HCT116 (cell line): ENCODE measurements at regions not wholly inside any gene's neighbourhood (a gene's known extent, or its start where the extent isn't known, plus 50 kb on each side); places are given as distances from the start of the nearest gene placed in this dataset.

Source experiments
- ATAC-seq: fragments of 200-7000 bp; cut with Tn5 transposase; 2 replicates; pipeline ENCODE4 v1.9.1; 2020; ENCODE audit warnings: mild to moderate bottlenecking, moderate library complexity
- BruUV-seq: library from RNA; stranded (reverse); fragments of 400-500 nt; replicated peaks from 2 replicates; lab custom pipeline; 2021; lab: Mats Ljungman, UMichigan
- CTCF ChIA-PET: fragments of 300-600 bp; sonication (Branson Sonifier 250); formaldehyde crosslinking; loops from one replicate; lab custom pipeline; 2021; ENCODE audit warnings: antibody characterized with exemption; lab: Charles Lee
- POLR2A ChIA-PET: fragments of 300-600, 350-600 bp; sonication (Branson Sonifier 250); formaldehyde crosslinking; loops from one replicate; lab custom pipeline; 2021; ENCODE audit warnings: antibody characterized with exemption; lab: Charles Lee
- RAD21 ChIA-PET, 2 experiments: fragments of 300-600 bp; sonication (Branson Sonifier 250); formaldehyde crosslinking; loops; one replicate each; lab custom pipeline; 2023; ENCODE audit warnings: low total read pairs in 2 of 2; ENCODE audit not compliant: uncharacterized antibody in 2 of 2, unreplicated experiment in 2 of 2, low non-redundant PET in 1 of 2; lab: Charles Lee
- DNase-seq: peaks from one replicate; pipeline ENCODE4 v3.0.0-alpha.2; 2010; ENCODE audit warnings: low read depth, low spot score
- H2AFZ ChIP-seq: fragments of 200-600 bp; shearing (Covaris generic), sonication (generic); 2 replicates; pipeline ENCODE4 v1.6.1; 2017; ENCODE audit warnings: low read depth, mixed run types, mixed read lengths, antibody characterized with exemption, low read length; ENCODE audit not compliant: poor library complexity, severe bottlenecking
- H3K27ac ChIP-seq: 2 replicates; pipeline ENCODE4 v1.5.1; 2012; ENCODE audit warnings: low read depth, low read length
- H3K27me3 ChIP-seq: fragments of 200-600 bp; sonication (generic); 2 replicates; pipeline ENCODE4 v1.6.1; 2016; ENCODE audit warnings: mixed run types, low read length, mixed read lengths; ENCODE audit not compliant: insufficient read depth
- H3K36me3 ChIP-seq, 2 experiments: fragments of 200-500 bp in 1 of 2; fragments of 200-600 bp in 1 of 2; sonication (Bioruptor generic) in 1 of 2; sonication (generic) in 1 of 2; 2 replicates each; pipeline versions ENCODE4 v1.5.1 to v1.6.1; 2014 to 2016; ENCODE audit warnings: low read length in 2 of 2, inconsistent platforms in 1 of 2, mixed read lengths in 1 of 2, mixed run types in 1 of 2; ENCODE audit not compliant: insufficient read depth in 2 of 2, control insufficient read depth in 1 of 2
- H3K4me1 ChIP-seq, 2 experiments: fragments of 200-600 bp in 1 of 2; sonication (generic) in 1 of 2; 2 replicates each; pipeline versions ENCODE4 v1.5.1 to v1.6.1; 2012 to 2017; ENCODE audit warnings: low read length in 2 of 2, inconsistent platforms in 1 of 2, mild to moderate bottlenecking in 1 of 2, mixed read lengths in 1 of 2, mixed run types in 1 of 2, moderate library complexity in 1 of 2; ENCODE audit not compliant: insufficient read depth in 2 of 2, control insufficient read depth in 1 of 2
- H3K4me2 ChIP-seq: fragments of 200-600 bp; sonication (generic); 2 replicates; pipeline ENCODE4 v1.6.1; 2017; ENCODE audit warnings: mixed run types, low read length, mixed read lengths
- H3K4me3 ChIP-seq, 2 experiments: fragments of 200-600 bp in 1 of 2; sonication (generic) in 1 of 2; replicated peaks in 1 of 2; 2 replicates each; pipeline ENCODE4 v1.5.1; 2011 to 2016; ENCODE audit warnings: low read length in 2 of 2, control low read depth in 1 of 2, low read depth in 1 of 2, mild to moderate bottlenecking in 1 of 2, mixed read lengths in 1 of 2, mixed run types in 1 of 2
- H3K79me2 ChIP-seq: fragments of 200-600 bp; sonication (generic); 2 replicates; pipeline ENCODE4 v1.6.1; 2017; ENCODE audit warnings: mild to moderate bottlenecking, mixed run types, low read length, moderate library complexity, mixed read lengths; ENCODE audit not compliant: insufficient read depth
- H3K9ac ChIP-seq: fragments of 200-600 bp; sonication (generic); 2 replicates; pipeline ENCODE4 v1.6.1; 2016; ENCODE audit warnings: low read length, mixed read lengths
- H3K9me2 ChIP-seq: fragments of 200-600 bp; sonication (generic), shearing (Covaris generic); 2 replicates; pipeline ENCODE4 v1.6.1; 2017; ENCODE audit warnings: mixed run types, mild to moderate bottlenecking, moderate library complexity; ENCODE audit not compliant: insufficient read depth
- H3K9me3 ChIP-seq, 2 experiments: fragments of 200-500 bp in 1 of 2; fragments of 200-600 bp in 1 of 2; sonication (Bioruptor generic) in 1 of 2; sonication (generic) in 1 of 2; 2 replicates each; pipeline ENCODE4 v1.6.1; 2014 to 2017; ENCODE audit warnings: low read length in 2 of 2, mixed read lengths in 2 of 2, inconsistent platforms in 1 of 2, low read depth in 1 of 2, mild to moderate bottlenecking in 1 of 2, mixed run types in 1 of 2, moderate library complexity in 1 of 2; ENCODE audit not compliant: control insufficient read depth in 1 of 2, insufficient read depth in 1 of 2
- H4K20me1 ChIP-seq: fragments of 200-600 bp; sonication (generic), shearing (Covaris generic); 2 replicates; pipeline ENCODE4 v1.6.1; 2017; ENCODE audit warnings: mixed run types, mild to moderate bottlenecking, moderate library complexity; ENCODE audit not compliant: insufficient read depth
- CTCF ChIP-seq, 3 experiments: fragments of 200-600 bp in 1 of 3; sonication (generic) in 1 of 3; IDR thresholded peaks in 2 of 3; conservative IDR thresholded peaks in 1 of 3; 2 replicates each; pipeline ENCODE4 v1.5.1; 2012 to 2017; ENCODE audit warnings: low read depth in 2 of 3, low read length in 2 of 3, antibody characterized with exemption in 1 of 3, borderline replicate concordance in 1 of 3, control low read depth in 1 of 3, mild to moderate bottlenecking in 1 of 3, mixed read lengths in 1 of 3, mixed run types in 1 of 3, moderate library complexity in 1 of 3; ENCODE audit not compliant: insufficient read depth in 1 of 3
- EGR1 ChIP-seq: IDR thresholded peaks from 2 replicates; pipeline ENCODE4 v1.6.1; 2012; ENCODE audit warnings: low read depth
- EZH2 ChIP-seq: fragments of 200-600 bp; sonication (generic); IDR thresholded peaks from 2 replicates; pipeline ENCODE4 v1.6.1; 2017; ENCODE audit warnings: antibody characterized with exemption, mixed run types
- EZH2phosphoT487 ChIP-seq: fragments of 200-600 bp; IDR thresholded peaks from 2 replicates; pipeline ENCODE4 v1.6.1; 2018; ENCODE audit warnings: antibody characterized with exemption, borderline replicate concordance
- FOSL1 ChIP-seq: IDR thresholded peaks from 2 replicates; pipeline ENCODE4 v1.6.1; 2012; ENCODE audit warnings: low read depth
- JUND ChIP-seq: IDR thresholded peaks from 2 replicates; pipeline ENCODE4 v1.6.1; 2012
- RAD21 ChIP-seq: IDR thresholded peaks from 2 replicates; pipeline ENCODE4 v1.6.1; 2012; ENCODE audit warnings: low read depth, mild to moderate bottlenecking
- SP1 ChIP-seq: IDR thresholded peaks from 2 replicates; pipeline ENCODE4 v1.6.1; 2012; ENCODE audit warnings: low read depth
- YY1 ChIP-seq: IDR thresholded peaks from 2 replicates; pipeline ENCODE4 v1.6.1; 2011; ENCODE audit warnings: low read length, low read depth, moderate library complexity, mild to moderate bottlenecking; ENCODE audit not compliant: insufficient replicate concordance; ENCODE audit errors: extremely low read depth
- ZFX ChIP-seq: fragments of 450-650 bp; IDR thresholded peaks from 2 replicates; pipeline ENCODE4 v1.6.1; 2017
- ZNF274 ChIP-seq: fragments of 200-500 bp; sonication (Bioruptor generic); IDR thresholded peaks from 2 replicates; pipeline ENCODE4 v1.6.1; 2014; ENCODE audit warnings: mild to moderate bottlenecking, low read depth, low read length, inconsistent platforms
- intact Hi-C: fragments of 100-400 bp; cut with micrococcal nuclease; formaldehyde crosslinking; loops from 2 replicates; pipeline ENCODE4 v1.10.0; 2022
- TF ChIP-seq, protein P1 (sequence below): IDR thresholded peaks from 2 replicates; pipeline ENCODE4 v1.6.1; 2012

DNA sequence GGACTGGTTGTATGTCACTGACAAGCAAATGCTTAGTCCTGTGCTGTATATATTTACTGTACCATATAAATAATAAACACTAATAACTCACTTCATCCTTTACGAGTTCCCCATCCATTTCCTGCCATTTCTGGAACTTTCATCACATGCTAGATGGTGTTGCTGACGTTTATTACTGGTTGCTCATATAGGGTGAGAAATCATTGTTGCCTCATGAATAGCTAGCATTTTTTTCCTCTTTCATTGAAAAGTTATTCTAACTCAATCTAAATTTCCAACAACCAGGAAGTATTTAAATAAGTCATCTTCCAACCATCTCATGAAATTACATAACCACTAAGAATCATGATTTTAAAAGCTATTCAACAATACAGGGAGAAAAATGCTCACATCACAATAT lies 88.6 kb upstream of the RCN1 start:
- H3K79me2 ChIP-seq = no peaks in the 10 kb centered on the region
- H4K20me1 ChIP-seq = no peaks in the 10 kb centered on the region
- ATAC-seq (no peak), DNase-seq (no peak)
- no peaks in the 10 kb centered on the region for H3K4me1 ChIP-seq
- ChIA-PET RAD21 (no interaction called here), CTCF (interaction anchor here (1.2 kb wide), 1 partner anchor 766 kb away, joined by 3 read pairs; no protein-coding TSS in a partner anchor), POLR2A (no interaction called here)
- H3K4me2 ChIP-seq = no peak overlapping the region
- H3K4me3 ChIP-seq = no peak overlapping the region
- no peak overlapping the region for H2AFZ ChIP-seq
- no peak overlapping the region for H3K27ac ChIP-seq
- H3K9ac ChIP-seq = no peak overlapping the region
- TF ChIP-seq JUND = no peak
- TF ChIP-seq EZH2 = no peak
- no peak for TF ChIP-seq ZNF274
- TF ChIP-seq ZFX = no peak
- no peak for TF ChIP-seq YY1
- TF ChIP-seq SP1 = no peak
- no peak for TF ChIP-seq FOSL1
- no peak for TF ChIP-seq EGR1
- no peak for TF ChIP-seq EZH2phosphoT487
- H3K27me3 ChIP-seq = peaks cover 28% of the 10 kb centered on the region; the same call in 1 of the 2 replicates
- BruUV-seq = no TSS peak
- intact Hi-C loops = no loop called here
- H3K36me3 ChIP-seq = no peaks in the 10 kb centered on the region
- H3K9me2 ChIP-seq = no peaks in the 10 kb centered on the region
- no peaks in the 10 kb centered on the region for H3K9me3 ChIP-seq

DNA sequence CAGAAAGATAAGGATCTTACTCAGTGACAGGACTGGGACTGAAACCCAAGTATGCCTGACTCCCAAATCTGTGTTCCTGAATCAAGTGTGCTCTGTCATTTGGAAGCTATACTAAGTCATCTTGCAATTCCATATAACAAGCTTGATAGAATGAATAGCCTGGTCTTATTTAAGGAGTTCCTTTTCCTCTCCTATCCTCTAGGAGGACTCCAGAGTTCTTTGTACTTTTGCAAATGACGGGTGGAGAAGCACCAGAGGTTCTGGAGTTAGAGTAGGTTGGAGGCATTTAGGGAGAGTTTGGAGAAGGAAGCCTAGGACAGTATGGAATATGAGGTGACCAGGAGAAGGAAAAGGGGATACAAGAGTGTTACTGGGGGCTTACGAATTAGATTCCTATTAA lies 92.9 kb upstream of the RCN1 start:
- no peaks in the 10 kb centered on the region for H3K9me2 ChIP-seq
- ChIA-PET CTCF (interaction anchor here (1.0 to 1.8 kb wide), 2 partner anchors 9 to 180 kb away, joined by 3 to 6 read pairs; no protein-coding TSS in a partner anchor), POLR2A (no interaction called here), RAD21 (no interaction called here)
- H3K27ac ChIP-seq = no peak overlapping the region
- intact Hi-C loops = no loop called here
- no TSS peak for BruUV-seq
- H4K20me1 ChIP-seq = no peaks in the 10 kb centered on the region
- H2AFZ ChIP-seq = no peak overlapping the region
- no peaks in the 10 kb centered on the region for H3K36me3 ChIP-seq
- H3K4me3 ChIP-seq = no peak overlapping the region
- H3K9me3 ChIP-seq = no peaks in the 10 kb centered on the region
- ATAC-seq = peak; percentile 71
- TF ChIP-seq RAD21 = no peak
- 0 out of 6 replicates have a peak, but pooled peaks of 1 of the 3 experiments have one; percentile 17 for TF ChIP-seq CTCF (IDR thresholded peaks at IDR 0.05 in 2 of 3, conservative IDR thresholded peaks at IDR 0.05 in 1 of 3; ENCODE audit: borderline replicate concordance in 1 of 3, insufficient read depth in 1 of 3, low read depth in 2 of 3, low read length in 2 of 3)
- TF ChIP-seq, protein P1, sequence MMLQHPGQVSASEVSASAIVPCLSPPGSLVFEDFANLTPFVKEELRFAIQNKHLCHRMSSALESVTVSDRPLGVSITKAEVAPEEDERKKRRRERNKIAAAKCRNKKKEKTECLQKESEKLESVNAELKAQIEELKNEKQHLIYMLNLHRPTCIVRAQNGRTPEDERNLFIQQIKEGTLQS = no peak
- no peak overlapping the region for H3K9ac ChIP-seq
- DNase-seq = no peak
- no peaks in the 10 kb centered on the region for H3K4me1 ChIP-seq
- no peaks in the 10 kb centered on the region for H3K79me2 ChIP-seq
- no peak overlapping the region for H3K4me2 ChIP-seq
- peaks cover 16% of the 10 kb centered on the region for H3K27me3 ChIP-seq
